HK-2 (cell line): ENCODE measurements at regions not wholly inside any gene's neighbourhood (a gene's known extent, or its start where the extent isn't known, plus 50 kb on each side); places are given as distances from the start of the nearest gene placed in this dataset.

Experiments
- DNase-seq: peaks from one replicate; pipeline ENCODE4 v3.0.0-alpha.2; 2018; ENCODE audit not compliant: unreplicated experiment

- no peak for DNase-seq
These were observed 278.2 kb upstream of the CXXC4 start for GRCh38 chr4:104772849-104773248.

GRCh38 chr4:104795264-104795939, 300.7 kb upstream of the CXXC4 start:
- DNase-seq: no peak

- no peak for DNase-seq
These were observed 317.0 kb upstream of the CXXC4 start for GRCh38 chr4:104811727-104812126.

GRCh38 chr4:104815665-104816064, 321.0 kb upstream of the CXXC4 start:
- no peak for DNase-seq

GRCh38 chr4:104818579-104818978, 323.9 kb upstream of the CXXC4 start:
- DNase-seq: no peak

GRCh38 chr4:104826171-104826570, 320.5 kb upstream of the TET2 start:
- no peak for DNase-seq

- no peak for DNase-seq
These were observed 316.9 kb upstream of the TET2 start for GRCh38 chr4:104829761-104830160.

- DNase-seq: no peak
These were observed 298.0 kb upstream of the TET2 start for GRCh38 chr4:104848597-104849225.

GRCh38 chr4:104859601-104860237, 287.0 kb upstream of the TET2 start:
- DNase-seq: no peak

GRCh38 chr4:104860238-104861123, 286.2 kb upstream of the TET2 start:
- peak; percentile 46 for DNase-seq

- no peak for DNase-seq
These were observed 279.9 kb upstream of the TET2 start for GRCh38 chr4:104866809-104867208.

GRCh38 chr4:104868533-104868932, 278.1 kb upstream of the TET2 start:
- no peak for DNase-seq

GRCh38 chr4:104868958-104869357, 277.7 kb upstream of the TET2 start:
- DNase-seq: no peak

- no peak for DNase-seq
These were observed 276.8 kb upstream of the TET2 start for GRCh38 chr4:104869831-104870230.

GRCh38 chr4:104870495-104871233, 276.0 kb upstream of the TET2 start:
- DNase-seq: no peak

- DNase-seq: no peak
These were observed 267.7 kb upstream of the TET2 start for GRCh38 chr4:104878936-104879335.

- no peak for DNase-seq
These were observed 267.3 kb upstream of the TET2 start for GRCh38 chr4:104879367-104879766.

- DNase-seq: no peak
These were observed 266.8 kb upstream of the TET2 start for GRCh38 chr4:104879854-104880253.

GRCh38 chr4:104881136-104881886, 265.4 kb upstream of the TET2 start:
- DNase-seq: no peak

- no peak for DNase-seq
These were observed 255.9 kb upstream of the TET2 start for GRCh38 chr4:104890598-104891275.
